ENCODE measurements at regions not wholly inside any gene's neighbourhood (a gene's known extent, or its start where the extent isn't known, plus 50 kb on each side); places are given as distances from the start of the nearest gene placed in this dataset.

DNA sequence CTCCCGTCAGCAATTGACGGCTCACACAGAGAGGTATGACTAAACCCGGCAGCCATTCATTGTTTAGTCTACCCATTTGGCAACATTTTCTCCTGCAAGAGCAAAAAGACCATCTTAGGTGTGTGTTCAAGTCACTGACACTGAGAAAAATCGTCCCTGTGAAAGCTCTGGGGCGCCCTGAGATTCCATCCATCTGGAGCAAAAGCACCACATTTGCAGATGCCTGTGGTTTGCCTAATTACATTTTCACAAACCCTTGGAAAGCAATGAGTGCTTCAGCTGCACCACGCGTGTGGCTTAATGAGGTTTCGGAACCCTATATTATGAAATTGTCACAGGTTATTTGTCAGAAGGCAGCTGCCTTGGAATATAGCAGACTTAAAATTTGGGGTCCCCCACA lies 110.7 kb upstream of the PTPRM start:
- ATAC-seq: no peak
- H3K27me3 Mint-ChIP-seq (ENCODE audit: low read depth): no peaks in the 10 kb centered on the region; the same call in 1 of the 2 replicates
- H3K9me3 Mint-ChIP-seq: no peaks in the 10 kb centered on the region
- no peak for DNase-seq (ENCODE audit: low spot score)
- no peaks in the 10 kb centered on the region for H3K36me3 Mint-ChIP-seq
- POLR2A ChIA-PET: no interaction called here
- CTCF ChIA-PET: interaction anchor here (1.5 kb wide), 1 partner anchor 111 kb away, joined by 5 read pairs; the partner anchor contains the start of gene PTPRM
- H3K27ac Mint-ChIP-seq: no peak overlapping the region
- TF ChIP-seq, protein P1, sequence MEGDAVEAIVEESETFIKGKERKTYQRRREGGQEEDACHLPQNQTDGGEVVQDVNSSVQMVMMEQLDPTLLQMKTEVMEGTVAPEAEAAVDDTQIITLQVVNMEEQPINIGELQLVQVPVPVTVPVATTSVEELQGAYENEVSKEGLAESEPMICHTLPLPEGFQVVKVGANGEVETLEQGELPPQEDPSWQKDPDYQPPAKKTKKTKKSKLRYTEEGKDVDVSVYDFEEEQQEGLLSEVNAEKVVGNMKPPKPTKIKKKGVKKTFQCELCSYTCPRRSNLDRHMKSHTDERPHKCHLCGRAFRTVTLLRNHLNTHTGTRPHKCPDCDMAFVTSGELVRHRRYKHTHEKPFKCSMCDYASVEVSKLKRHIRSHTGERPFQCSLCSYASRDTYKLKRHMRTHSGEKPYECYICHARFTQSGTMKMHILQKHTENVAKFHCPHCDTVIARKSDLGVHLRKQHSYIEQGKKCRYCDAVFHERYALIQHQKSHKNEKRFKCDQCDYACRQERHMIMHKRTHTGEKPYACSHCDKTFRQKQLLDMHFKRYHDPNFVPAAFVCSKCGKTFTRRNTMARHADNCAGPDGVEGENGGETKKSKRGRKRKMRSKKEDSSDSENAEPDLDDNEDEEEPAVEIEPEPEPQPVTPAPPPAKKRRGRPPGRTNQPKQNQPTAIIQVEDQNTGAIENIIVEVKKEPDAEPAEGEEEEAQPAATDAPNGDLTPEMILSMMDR (IDR thresholded peaks at IDR 0.05): no peak
- TF ChIP-seq ATF1 (CRISPR knock-in tag; IDR thresholded peaks at IDR 0.05): no peak
- no peak for TF ChIP-seq ZNF219 (CRISPR knock-in tag; IDR thresholded peaks at IDR 0.05; ENCODE audit: borderline replicate concordance)
- no peak for TF ChIP-seq SOX15 (CRISPR knock-in tag; IDR thresholded peaks at IDR 0.05)
- no peak for TF ChIP-seq FOXJ3 (CRISPR knock-in tag; IDR thresholded peaks at IDR 0.05; ENCODE audit: borderline replicate concordance)
- no peak for TF ChIP-seq ZNF232 (CRISPR knock-in tag; IDR thresholded peaks at IDR 0.05)
- TF ChIP-seq ELF4 (CRISPR knock-in tag; IDR thresholded peaks at IDR 0.05; ENCODE audit: low read depth): no peak
- no peak for TF ChIP-seq ZNF671 (CRISPR knock-in tag; IDR thresholded peaks at IDR 0.05)
- no peak overlapping the region for H3K4me3 Mint-ChIP-seq
- H3K4me1 Mint-ChIP-seq: peaks cover 14% of the 10 kb centered on the region

- no peaks in the 10 kb centered on the region; the same call in 1 of the 2 replicates for H3K27me3 Mint-ChIP-seq (ENCODE audit: low read depth)
- no peak overlapping the region for H3K4me3 Mint-ChIP-seq
- DNase-seq (ENCODE audit: low spot score): no peak
- H3K36me3 Mint-ChIP-seq: no peaks in the 10 kb centered on the region
- ChIA-PET CTCF (interaction anchor here (1.5 kb wide), 1 partner anchor 110 kb away, joined by 5 read pairs; the partner anchor contains the start of gene PTPRM), POLR2A (no interaction called here)
- TF ChIP-seq, protein P2, sequence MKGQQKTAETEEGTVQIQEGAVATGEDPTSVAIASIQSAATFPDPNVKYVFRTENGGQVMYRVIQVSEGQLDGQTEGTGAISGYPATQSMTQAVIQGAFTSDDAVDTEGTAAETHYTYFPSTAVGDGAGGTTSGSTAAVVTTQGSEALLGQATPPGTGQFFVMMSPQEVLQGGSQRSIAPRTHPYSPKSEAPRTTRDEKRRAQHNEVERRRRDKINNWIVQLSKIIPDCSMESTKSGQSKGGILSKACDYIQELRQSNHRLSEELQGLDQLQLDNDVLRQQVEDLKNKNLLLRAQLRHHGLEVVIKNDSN (CRISPR knock-in tag; IDR thresholded peaks at IDR 0.05): no peak
- TF ChIP-seq USF2 (CRISPR knock-in tag; IDR thresholded peaks at IDR 0.05): no peak
- no peaks in the 10 kb centered on the region for H3K9me3 Mint-ChIP-seq
- peaks cover 14% of the 10 kb centered on the region for H3K4me1 Mint-ChIP-seq
- ATAC-seq: no peak
- H3K27ac Mint-ChIP-seq: no peak overlapping the region
Observed at GRCh38 chr18:7457262-7457661, 109.9 kb upstream of the PTPRM start.

GRCh38 chr18:7458884-7459283 lies 108.2 kb upstream of the PTPRM start:
- Mint-ChIP-seq H3K36me3 (no peaks in the 10 kb centered on the region), H3K27me3 (ENCODE audit: low read depth) (no peaks in the 10 kb centered on the region; the same call in 1 of the 2 replicates), H3K4me3 (no peak overlapping the region), H3K4me1 (peaks cover 14% of the 10 kb centered on the region), H3K9me3 (no peaks in the 10 kb centered on the region), H3K27ac (no peak overlapping the region)
- CTCF ChIA-PET: interaction anchor here (0.9 to 2.3 kb wide), 4 partner anchors 65 to 238 kb away, joined by 3 to 10 read pairs (median 5); partner anchors contain the start of gene PTPRM
- no peak for DNase-seq (ENCODE audit: low spot score)
- ATAC-seq: no peak
- POLR2A ChIA-PET: no interaction called here
- TF ChIP-seq ZNF423 (CRISPR knock-in tag; IDR thresholded peaks at IDR 0.05): no peak
- no peak for TF ChIP-seq ZNF121 (CRISPR knock-in tag; IDR thresholded peaks at IDR 0.05)
- TF ChIP-seq JAZF1 (CRISPR knock-in tag; IDR thresholded peaks at IDR 0.05): no peak
- no peak for TF ChIP-seq ZNF219 (CRISPR knock-in tag; IDR thresholded peaks at IDR 0.05; ENCODE audit: borderline replicate concordance)
- TF ChIP-seq PREB (CRISPR knock-in tag; IDR thresholded peaks at IDR 0.05; ENCODE audit: borderline replicate concordance): no peak
- TF ChIP-seq ATF6 (CRISPR knock-in tag; IDR thresholded peaks at IDR 0.05): no peak
- TF ChIP-seq STAT6 (CRISPR knock-in tag; conservative IDR thresholded peaks at IDR 0.05; ENCODE audit: low read depth): no peak
- TF ChIP-seq HMGA2 (CRISPR knock-in tag; IDR thresholded peaks at IDR 0.05): no peak
- TF ChIP-seq FOXP1 (CRISPR knock-in tag; IDR thresholded peaks at IDR 0.05; ENCODE audit: borderline replicate concordance): no peak
- TF ChIP-seq, protein P3, sequence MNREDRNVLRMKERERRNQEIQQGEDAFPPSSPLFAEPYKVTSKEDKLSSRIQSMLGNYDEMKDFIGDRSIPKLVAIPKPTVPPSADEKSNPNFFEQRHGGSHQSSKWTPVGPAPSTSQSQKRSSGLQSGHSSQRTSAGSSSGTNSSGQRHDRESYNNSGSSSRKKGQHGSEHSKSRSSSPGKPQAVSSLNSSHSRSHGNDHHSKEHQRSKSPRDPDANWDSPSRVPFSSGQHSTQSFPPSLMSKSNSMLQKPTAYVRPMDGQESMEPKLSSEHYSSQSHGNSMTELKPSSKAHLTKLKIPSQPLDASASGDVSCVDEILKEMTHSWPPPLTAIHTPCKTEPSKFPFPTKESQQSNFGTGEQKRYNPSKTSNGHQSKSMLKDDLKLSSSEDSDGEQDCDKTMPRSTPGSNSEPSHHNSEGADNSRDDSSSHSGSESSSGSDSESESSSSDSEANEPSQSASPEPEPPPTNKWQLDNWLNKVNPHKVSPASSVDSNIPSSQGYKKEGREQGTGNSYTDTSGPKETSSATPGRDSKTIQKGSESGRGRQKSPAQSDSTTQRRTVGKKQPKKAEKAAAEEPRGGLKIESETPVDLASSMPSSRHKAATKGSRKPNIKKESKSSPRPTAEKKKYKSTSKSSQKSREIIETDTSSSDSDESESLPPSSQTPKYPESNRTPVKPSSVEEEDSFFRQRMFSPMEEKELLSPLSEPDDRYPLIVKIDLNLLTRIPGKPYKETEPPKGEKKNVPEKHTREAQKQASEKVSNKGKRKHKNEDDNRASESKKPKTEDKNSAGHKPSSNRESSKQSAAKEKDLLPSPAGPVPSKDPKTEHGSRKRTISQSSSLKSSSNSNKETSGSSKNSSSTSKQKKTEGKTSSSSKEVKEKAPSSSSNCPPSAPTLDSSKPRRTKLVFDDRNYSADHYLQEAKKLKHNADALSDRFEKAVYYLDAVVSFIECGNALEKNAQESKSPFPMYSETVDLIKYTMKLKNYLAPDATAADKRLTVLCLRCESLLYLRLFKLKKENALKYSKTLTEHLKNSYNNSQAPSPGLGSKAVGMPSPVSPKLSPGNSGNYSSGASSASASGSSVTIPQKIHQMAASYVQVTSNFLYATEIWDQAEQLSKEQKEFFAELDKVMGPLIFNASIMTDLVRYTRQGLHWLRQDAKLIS (CRISPR knock-in tag; IDR thresholded peaks at IDR 0.05; ENCODE audit: borderline replicate concordance): no peak
